Central memory CD8-positive, alpha-beta T cell (primary cell): ENCODE measurements at regions not wholly inside any gene's neighbourhood (a gene's known extent, or its start where the extent isn't known, plus 50 kb on each side); places are given as distances from the start of the nearest gene placed in this dataset.
"Not testable (repeated sequence)": the region's sequence is repeated elsewhere in the genome, so short reads cannot be mapped to it uniquely, and the experiment has no call there.

ENCODE experiments used
- ATAC-seq: fragments of 150-1000 bp; cut with Tn5 transposase; replicated peaks from 2 replicates; pipeline ENCODE4 v1.10.0; 2022; ENCODE audit warnings: mild to moderate bottlenecking, moderate FRiP score, moderate number of reproducible peaks; ENCODE audit not compliant: poor library complexity, severe bottlenecking; ENCODE audit errors: extremely low read depth
- DNase-seq, 2 donors: peaks; one replicate each; pipeline ENCODE4 v3.0.0; 2021; ENCODE audit warnings: low spot score in 2 of 2
- H3K27ac Mint-ChIP-seq: one replicate; pipeline ENCODE4 v1.8.0; 2022; ENCODE audit warnings: low read depth, mild to moderate bottlenecking, moderate library complexity, mixed read lengths
- H3K27me3 Mint-ChIP-seq: one replicate; pipeline ENCODE4 v1.8.0; 2022; ENCODE audit warnings: mixed read lengths
- H3K36me3 Mint-ChIP-seq: one replicate; pipeline ENCODE4 v1.8.0; 2022; ENCODE audit warnings: mild to moderate bottlenecking, moderate library complexity, mixed read lengths; ENCODE audit not compliant: insufficient read depth
- H3K4me1 Mint-ChIP-seq: one replicate; pipeline ENCODE4 v1.8.0; 2022; ENCODE audit warnings: mixed read lengths
- H3K4me3 Mint-ChIP-seq: one replicate; pipeline ENCODE4 v1.8.0; 2022; ENCODE audit warnings: mild to moderate bottlenecking, moderate library complexity, mixed read lengths
- H3K9me3 Mint-ChIP-seq: one replicate; pipeline ENCODE4 v1.8.0; 2022; ENCODE audit warnings: mixed read lengths

DNA sequence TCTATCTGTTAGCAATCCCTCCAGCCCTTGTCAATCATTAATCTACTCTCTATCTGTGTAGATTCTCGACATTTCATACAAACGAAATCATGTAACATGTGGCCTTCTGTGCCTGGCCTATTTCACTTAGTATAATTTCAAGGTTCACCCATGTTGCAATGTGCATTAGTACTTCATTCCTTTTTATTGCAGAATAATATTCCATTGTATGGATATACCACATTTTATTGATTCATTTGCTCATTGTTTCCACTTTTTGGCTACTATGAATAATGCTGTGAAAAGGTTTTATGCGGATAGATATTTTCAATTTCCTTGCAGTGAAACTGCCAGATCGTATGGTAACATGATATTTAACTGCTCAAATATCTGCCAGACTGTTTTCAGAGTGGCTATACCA is 100.1 kb downstream of the MIAT start:
- peaks cover 16% of the 10 kb centered on the region for H3K4me1 Mint-ChIP-seq

DNA sequence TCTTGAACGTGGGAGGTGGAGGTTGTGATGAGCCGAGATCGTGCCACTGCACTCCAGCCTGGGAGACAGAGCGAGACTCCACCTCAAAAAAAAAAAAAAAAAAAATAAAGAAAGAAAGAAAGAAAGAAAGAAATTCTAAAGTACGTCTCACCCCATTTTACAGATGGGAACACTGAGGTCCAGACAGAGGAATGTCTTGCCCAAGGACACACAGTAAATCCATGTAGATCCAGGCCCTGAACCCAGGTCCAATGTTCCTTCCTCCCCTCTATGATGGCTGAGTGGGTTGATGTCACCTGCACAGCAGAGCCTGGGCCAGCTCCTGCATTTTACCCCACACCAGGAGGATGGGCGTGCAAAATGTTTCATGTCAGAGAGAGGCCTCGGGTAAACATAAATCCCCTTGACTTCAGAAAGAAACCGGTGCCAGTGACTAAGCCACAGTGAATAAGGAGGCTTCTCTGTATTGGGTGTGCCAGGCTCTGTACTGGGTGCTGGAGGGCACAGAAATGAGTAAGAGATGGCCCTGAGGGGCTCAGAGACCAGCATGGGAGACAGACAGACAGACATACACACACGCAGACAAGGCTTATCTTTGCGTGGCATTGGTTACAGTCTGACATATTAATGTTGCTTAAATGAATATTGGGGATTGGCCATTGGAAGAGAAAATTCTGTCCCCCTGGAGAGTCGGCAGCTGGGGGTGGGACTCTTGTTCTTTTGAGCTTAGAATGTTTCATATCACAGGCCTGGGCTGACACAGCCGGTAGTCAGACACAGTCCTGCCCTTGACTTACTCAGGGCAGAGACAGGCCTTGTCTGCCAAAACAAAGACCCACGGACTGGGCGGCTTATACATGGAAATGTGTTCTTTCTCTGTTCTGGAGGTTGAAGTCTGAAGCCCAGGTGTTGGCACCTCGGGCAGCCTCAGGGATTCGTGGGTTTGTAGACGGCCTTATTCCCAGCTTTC is 105.4 kb downstream of the MIAT start:
- Mint-ChIP-seq H3K27me3 (no peaks in the 10 kb centered on the region), H3K27ac (no peak overlapping the region), H3K4me3 (no peak overlapping the region), H3K9me3 (no peaks in the 10 kb centered on the region), H3K36me3 (peaks cover 3% of the 10 kb centered on the region), H3K4me1 (peaks cover 11% of the 10 kb centered on the region)
- DNase-seq (no peak), ATAC-seq (no peak)

More for the DNA sequence above, 100.1 kb downstream of the MIAT start:
- peaks cover 3% of the 10 kb centered on the region for H3K36me3 Mint-ChIP-seq
- no peak for DNase-seq
- H3K27me3 Mint-ChIP-seq, result no peaks in the 10 kb centered on the region
- no peak overlapping the region for H3K27ac Mint-ChIP-seq
- no peak overlapping the region for H3K4me3 Mint-ChIP-seq
- H3K9me3 Mint-ChIP-seq, result no peaks in the 10 kb centered on the region
- no peak for ATAC-seq

DNA sequence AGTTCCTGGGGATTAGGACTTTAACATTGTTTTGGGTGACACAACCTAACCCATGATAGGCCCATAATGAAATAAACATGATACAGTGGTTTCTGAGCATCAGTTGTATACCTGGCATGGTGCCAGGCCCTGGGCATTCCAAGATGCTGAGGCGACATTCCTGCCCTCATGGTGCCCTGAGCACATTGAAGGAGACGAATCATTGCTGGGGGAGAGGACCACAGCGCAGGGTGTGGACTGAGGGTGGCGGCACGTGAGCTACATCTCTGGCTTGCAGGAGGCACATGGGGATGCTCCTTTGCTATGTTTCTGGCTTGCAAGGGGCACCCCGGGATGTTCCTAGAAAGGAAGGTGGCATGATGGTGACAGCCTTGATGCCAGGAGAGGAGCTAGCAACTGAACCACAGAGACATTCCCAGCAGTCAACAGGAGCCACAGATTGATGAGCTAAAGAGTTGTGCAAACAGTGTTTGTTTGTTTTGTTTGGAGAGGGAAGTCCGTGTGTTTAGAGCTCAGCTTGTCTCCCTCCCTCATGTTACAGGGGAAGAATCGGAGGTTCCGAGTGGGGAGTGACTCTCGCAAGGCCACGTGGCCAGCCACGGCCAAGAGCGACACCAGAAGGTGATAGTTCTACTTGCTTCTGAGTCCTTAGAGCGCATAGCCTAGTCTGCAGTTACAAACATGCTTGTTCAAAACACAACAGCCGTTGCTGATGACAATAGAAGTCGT is 106.4 kb downstream of the MIAT start:
- Mint-ChIP-seq H3K4me1 (peaks cover 11% of the 10 kb centered on the region), H3K4me3 (no peak overlapping the region), H3K27ac (no peak overlapping the region), H3K27me3 (no peaks in the 10 kb centered on the region), H3K9me3 (no peaks in the 10 kb centered on the region), H3K36me3 (peaks cover 3% of the 10 kb centered on the region)
- DNase-seq (no peak), ATAC-seq (no peak)

DNA sequence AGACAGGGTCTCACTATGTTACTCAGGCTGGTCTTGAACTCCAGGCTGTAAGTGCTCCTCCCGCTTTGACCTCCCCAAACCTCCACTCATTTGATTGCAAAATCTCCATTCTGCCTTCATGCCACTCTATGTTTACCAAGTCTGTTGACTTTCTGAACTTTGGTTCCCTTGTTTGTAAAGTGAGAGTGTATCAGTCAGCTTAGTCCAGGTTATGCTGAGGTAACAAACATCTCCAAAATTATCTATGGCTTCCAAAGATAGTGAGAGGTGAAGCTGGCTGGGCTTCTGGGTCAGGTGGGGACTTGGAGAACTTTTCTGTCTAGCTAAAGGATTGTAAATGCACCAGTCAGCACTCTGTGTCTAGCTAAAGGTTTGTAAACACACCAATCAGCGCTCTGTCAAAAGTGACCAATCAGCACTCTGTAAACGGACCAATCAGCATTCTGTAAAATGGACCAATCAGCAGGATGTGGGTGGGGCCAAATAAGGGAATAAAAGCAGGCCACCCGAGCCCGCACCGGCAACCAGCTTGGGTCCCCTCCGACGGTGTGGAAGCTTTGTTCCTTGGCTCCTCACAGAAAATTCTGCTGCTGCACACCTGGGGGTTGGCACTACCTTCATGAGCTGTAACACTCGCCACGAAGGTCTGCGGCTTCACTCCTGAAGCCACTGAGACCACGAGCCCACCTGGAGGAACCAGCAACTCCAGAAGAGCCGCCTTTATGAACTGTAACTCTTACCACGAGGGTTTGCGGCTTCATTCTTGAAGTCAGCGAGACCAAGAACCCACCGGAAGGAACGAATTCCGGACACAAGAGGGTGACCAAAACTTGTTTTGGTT is 109.3 kb downstream of the MIAT start:
- H3K36me3 Mint-ChIP-seq, result peaks cover 1% of the 10 kb centered on the region
- no peak overlapping the region for H3K27ac Mint-ChIP-seq
- DNase-seq, result no peak
- ATAC-seq, result no peak
- no peaks in the 10 kb centered on the region for H3K9me3 Mint-ChIP-seq
- H3K4me1 Mint-ChIP-seq, result no peaks in the 10 kb centered on the region
- no peak overlapping the region for H3K4me3 Mint-ChIP-seq
- no peaks in the 10 kb centered on the region for H3K27me3 Mint-ChIP-seq

DNA sequence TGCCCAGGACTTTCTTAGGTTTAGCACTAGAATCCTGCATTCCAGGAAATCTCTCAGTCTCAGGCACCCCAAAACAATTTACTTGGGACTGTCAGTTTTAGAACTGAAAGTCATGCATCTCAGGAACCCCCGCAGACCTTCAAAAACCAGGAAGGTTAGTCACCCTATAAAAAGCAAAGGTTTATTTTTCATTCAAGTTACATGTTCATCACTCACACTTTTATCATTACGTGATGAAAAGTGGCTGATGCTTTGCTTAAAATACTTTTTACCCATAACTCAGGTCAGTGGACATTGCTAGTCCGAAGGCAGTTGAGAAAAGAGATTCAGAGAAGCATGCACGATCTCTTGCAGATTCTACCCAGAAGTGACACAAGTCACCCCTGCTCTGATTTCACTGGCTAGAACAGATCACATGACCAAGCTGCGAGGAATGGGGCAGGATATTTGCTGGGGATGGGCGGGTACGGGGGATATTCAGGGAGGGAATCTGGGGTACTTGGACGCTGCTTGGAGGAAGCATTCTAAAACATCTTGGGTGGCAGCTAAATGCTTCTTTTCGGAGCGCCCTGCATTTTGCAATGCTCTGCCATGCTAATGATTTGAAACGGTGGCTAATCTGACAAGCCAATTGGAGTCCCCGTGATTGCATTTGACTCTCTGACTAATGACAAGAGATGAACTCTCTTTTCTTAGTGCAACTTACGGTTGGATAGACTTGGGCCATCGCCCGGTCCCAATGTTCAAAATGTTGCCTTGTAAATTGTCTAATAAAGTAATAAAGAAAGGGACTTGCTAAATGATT is 110.2 kb downstream of the MIAT start:
- no peaks in the 10 kb centered on the region for H3K4me1 Mint-ChIP-seq
- H3K9me3 Mint-ChIP-seq, result no peaks in the 10 kb centered on the region
- ATAC-seq (no peak), DNase-seq (no peak)
- H3K4me3 Mint-ChIP-seq, result no peak overlapping the region
- no peaks in the 10 kb centered on the region for H3K27me3 Mint-ChIP-seq
- H3K27ac Mint-ChIP-seq, result peak overlapping the region; percentile 54
- H3K36me3 Mint-ChIP-seq, result no peaks in the 10 kb centered on the region

DNA sequence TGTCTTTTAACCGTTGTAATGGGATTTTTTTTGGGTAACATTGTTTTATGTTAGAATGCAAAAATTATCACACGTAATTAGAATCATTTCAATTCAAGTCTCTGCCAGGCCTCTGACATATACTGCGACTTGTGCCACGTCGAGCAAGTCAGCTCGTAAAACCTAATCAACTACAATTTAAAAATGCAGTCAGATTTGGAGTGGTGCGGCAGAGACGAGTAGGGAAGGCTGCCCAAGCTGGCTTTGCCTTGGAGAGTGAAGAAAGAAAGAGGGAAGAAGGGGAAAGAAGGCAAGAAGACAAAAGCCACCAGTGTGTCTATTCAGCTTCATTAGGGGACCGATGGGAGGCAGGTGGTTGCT is 110.7 kb downstream of the MIAT start:
- Mint-ChIP-seq H3K4me1 (no peaks in the 10 kb centered on the region), H3K27me3 (no peaks in the 10 kb centered on the region), H3K4me3 (no peak overlapping the region), H3K36me3 (no peaks in the 10 kb centered on the region), H3K9me3 (no peaks in the 10 kb centered on the region), H3K27ac (peak overlapping the region; percentile 54)
- DNase-seq (no peak), ATAC-seq (no peak)

DNA sequence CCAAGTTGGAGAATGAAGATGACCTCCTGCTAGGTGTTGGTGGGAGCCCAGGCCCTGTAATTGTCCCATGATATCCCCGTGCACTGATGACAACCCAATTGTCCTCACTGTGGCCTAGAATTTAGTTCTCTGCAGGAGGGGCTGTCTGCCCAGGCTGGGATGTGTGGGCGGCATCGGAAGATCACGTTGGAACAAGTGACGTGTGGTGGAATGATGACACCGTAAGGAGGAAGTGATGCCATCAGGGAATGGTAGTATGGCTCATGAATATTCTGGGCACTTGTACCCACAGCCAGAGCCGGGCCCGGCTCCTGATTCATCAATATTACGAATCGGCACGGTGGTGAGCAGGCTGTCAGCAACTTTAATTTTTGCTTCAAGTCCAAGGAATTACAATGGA is 111.6 kb downstream of the MIAT start:
- no peaks in the 10 kb centered on the region for H3K27me3 Mint-ChIP-seq
- no peaks in the 10 kb centered on the region for H3K4me1 Mint-ChIP-seq
- DNase-seq (no peak), ATAC-seq (no peak)
- H3K36me3 Mint-ChIP-seq, result no peaks in the 10 kb centered on the region
- H3K4me3 Mint-ChIP-seq, result no peak overlapping the region
- H3K27ac Mint-ChIP-seq, result no peak overlapping the region
- H3K9me3 Mint-ChIP-seq, result no peaks in the 10 kb centered on the region

DNA sequence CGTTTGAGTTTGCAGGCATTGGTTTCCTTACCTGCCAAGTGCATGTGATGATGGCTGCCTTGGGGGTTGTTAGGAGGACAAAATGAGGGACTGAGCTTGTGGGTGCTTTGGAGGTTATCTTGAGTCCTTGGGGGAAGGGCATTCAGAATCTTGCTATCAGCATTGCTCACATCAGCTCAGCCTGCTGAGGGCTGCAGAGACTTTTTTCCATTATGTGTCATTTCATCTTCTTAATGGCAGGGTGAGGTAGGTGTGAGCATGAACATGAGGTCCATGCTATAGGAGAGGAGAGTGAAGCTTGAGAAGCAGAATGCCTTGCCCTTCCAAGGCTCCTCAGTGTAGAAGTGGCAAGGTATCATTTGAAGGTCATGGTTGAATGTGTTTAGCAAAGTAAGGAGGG is 112.3 kb downstream of the MIAT start:
- no peak for ATAC-seq

DNA sequence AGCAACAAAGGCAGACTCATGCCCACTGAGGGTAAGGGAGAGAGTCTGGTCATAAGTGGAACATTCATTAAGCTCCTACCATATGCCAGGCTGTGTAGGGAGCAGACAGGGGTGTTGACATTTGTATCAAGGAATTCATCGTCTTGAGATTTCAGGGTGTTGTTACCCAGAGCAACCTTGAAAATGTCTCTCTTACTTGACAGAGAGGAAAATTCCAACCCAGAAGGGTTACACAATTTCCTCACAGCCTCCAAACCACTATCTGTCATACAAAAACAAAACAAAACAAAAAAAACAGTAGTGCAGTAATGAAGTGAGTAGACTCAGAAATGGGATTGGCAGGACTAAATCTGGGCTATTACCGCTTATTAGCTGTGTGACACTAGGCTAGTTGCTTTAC is 113.2 kb downstream of the MIAT start:
- Mint-ChIP-seq H3K4me3 (no peak overlapping the region), H3K27me3 (no peaks in the 10 kb centered on the region), H3K27ac (no peak overlapping the region), H3K4me1 (no peaks in the 10 kb centered on the region), H3K36me3 (peaks cover 8% of the 10 kb centered on the region), H3K9me3 (no peaks in the 10 kb centered on the region)
- ATAC-seq (no peak), DNase-seq (no peak)

More for the DNA sequence above, 112.3 kb downstream of the MIAT start:
- H3K27ac Mint-ChIP-seq, result no peak overlapping the region
- no peak for DNase-seq
- H3K27me3 Mint-ChIP-seq, result no peaks in the 10 kb centered on the region
- H3K4me3 Mint-ChIP-seq, result no peak overlapping the region
- peaks cover 4% of the 10 kb centered on the region for H3K36me3 Mint-ChIP-seq
- no peaks in the 10 kb centered on the region for H3K9me3 Mint-ChIP-seq
- no peaks in the 10 kb centered on the region for H3K4me1 Mint-ChIP-seq

DNA sequence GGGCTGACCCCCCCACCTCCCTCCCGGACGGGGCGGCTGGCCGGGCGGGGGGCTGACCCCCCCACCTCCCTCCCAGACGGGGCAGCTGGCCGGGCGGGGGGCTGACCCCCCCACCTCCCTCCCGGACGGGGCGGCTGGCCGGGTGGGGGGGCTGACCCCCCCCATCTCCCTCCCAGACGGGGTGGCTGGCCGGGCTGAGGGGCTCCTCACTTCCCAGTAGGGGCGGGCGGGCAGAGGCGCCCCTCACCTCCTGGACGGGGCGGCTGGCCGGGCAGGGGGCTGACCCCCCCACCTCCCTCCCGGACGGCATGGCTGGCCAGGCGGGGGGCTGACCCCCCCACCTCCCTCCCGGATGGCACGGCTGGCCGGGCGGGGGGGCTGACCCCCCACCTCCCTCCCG is 115.7 kb downstream of the MIAT start:
- H3K27me3 Mint-ChIP-seq, H3K4me1 Mint-ChIP-seq, H3K27ac Mint-ChIP-seq, ATAC-seq, H3K9me3 Mint-ChIP-seq, DNase-seq, H3K4me3 Mint-ChIP-seq: not testable (repeated sequence)
- peaks cover 20% of the 10 kb centered on the region for H3K36me3 Mint-ChIP-seq

DNA sequence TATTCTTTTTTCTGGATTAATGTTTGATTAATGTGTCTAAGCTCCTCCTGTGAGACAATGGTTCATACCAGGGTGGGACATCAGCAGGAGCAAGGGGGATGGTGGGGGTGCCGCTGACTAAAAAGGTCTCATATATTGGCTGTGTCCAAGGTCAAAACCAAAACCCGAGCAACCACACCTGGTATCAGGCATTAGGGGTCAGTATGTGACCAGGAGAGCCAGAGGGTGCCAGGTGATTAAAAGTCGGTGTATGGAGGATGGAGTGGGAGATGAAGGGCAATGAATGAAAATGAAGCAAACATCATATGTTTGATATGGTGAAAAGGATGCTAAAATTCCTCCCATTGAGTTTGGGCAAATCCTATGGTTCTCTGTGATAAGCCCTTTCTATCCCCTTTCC is 118.0 kb downstream of the MIAT start:
- DNase-seq, result no peak
- Mint-ChIP-seq H3K9me3 (no peaks in the 10 kb centered on the region), H3K4me3 (no peak overlapping the region), H3K4me1 (no peaks in the 10 kb centered on the region), H3K36me3 (peaks cover 25% of the 10 kb centered on the region), H3K27me3 (no peaks in the 10 kb centered on the region), H3K27ac (no peak overlapping the region)
- ATAC-seq, result no peak
